Tibial artery (tissue), 4 donors: ENCODE measurements at regions not wholly inside any gene's neighbourhood (a gene's known extent, or its start where the extent isn't known, plus 50 kb on each side); places are given as distances from the start of the nearest gene placed in this dataset.

Experiments
- DNase-seq, 2 donors: peaks; one replicate each; pipeline ENCODE4 v3.0.0-alpha.2; 2019
- H3K27ac ChIP-seq, 2 donors: fragments of 200-600 bp; sonication (generic) in 1 of 2; 1 replicate in 1 of 2; 2 replicates in 1 of 2; pipeline ENCODE4 v1.5.1; 2018 to 2019; ENCODE audit warnings: mild to moderate bottlenecking in 1 of 2
- H3K27me3 ChIP-seq, 2 donors: fragments of 200-600 bp; sonication (generic) in 1 of 2; one replicate each; pipeline versions ENCODE4 v1.5.1 to v1.6.0; 2016 to 2019
- H3K36me3 ChIP-seq, 3 donors: fragments of 200-600 bp; sonication (generic) in 2 of 3; one replicate each; pipeline ENCODE4 v1.5.1; 2016 to 2019; ENCODE audit warnings: mild to moderate bottlenecking in 2 of 3
- H3K4me1 ChIP-seq, 4 donors: fragments of 200-600 bp; sonication (generic) in 2 of 4; 1 replicate in 3 of 4; 2 replicates in 1 of 4; pipeline ENCODE4 v1.5.1; 2016 to 2019
- H3K4me3 ChIP-seq, 2 donors: fragments of 200-600 bp; sonication (generic) in 1 of 2; 1 replicate in 1 of 2; 2 replicates in 1 of 2; pipeline ENCODE4 v1.5.1; 2018 to 2019; ENCODE audit warnings: mild to moderate bottlenecking in 2 of 2
- H3K9me3 ChIP-seq, 3 donors: fragments of 200-600 bp; sonication (generic) in 1 of 3; one replicate each; pipeline ENCODE4 v1.5.1; 2016 to 2019
- CTCF ChIP-seq, 2 experiments: fragments of 200-600 bp in 1 of 2; fragments of 450-650 bp in 1 of 2; IDR thresholded peaks; one replicate each; pipeline ENCODE4 v1.5.1; 2017 to 2019; ENCODE audit warnings: antibody characterized with exemption in 2 of 2, mild to moderate bottlenecking in 1 of 2, moderate library complexity in 1 of 2
- intact Hi-C: fragments of 100-400 bp; cut with DNase I; formaldehyde crosslinking; loops from one replicate; pipeline ENCODE4 v1.15.0; 2023; ENCODE audit warnings: low total_unique reads

GRCh38 chr14:44010071-44010470 is 497.0 kb downstream of the FSCB start:
- no peaks in the 10 kb centered on the region for H3K9me3 ChIP-seq
- no peaks in the 10 kb centered on the region for H3K4me1 ChIP-seq
- no peaks in the 10 kb centered on the region for H3K36me3 ChIP-seq
- no peak for TF ChIP-seq CTCF (IDR thresholded peaks at IDR 0.05)
- no peak overlapping the region for H3K27ac ChIP-seq
- intact Hi-C loops = no loop called here
- DNase-seq = no peak
- no peaks in the 10 kb centered on the region for H3K27me3 ChIP-seq
- H3K4me3 ChIP-seq = no peak overlapping the region

- Histone ChIP-seq H3K36me3 (no peaks in the 10 kb centered on the region), H3K4me1 (no peaks in the 10 kb centered on the region), H3K27ac (no peak overlapping the region), H3K4me3 (no peak overlapping the region), H3K9me3 (no peaks in the 10 kb centered on the region), H3K27me3 (no peaks in the 10 kb centered on the region)
- no peak for TF ChIP-seq CTCF (IDR thresholded peaks at IDR 0.05)
- intact Hi-C loops = no loop called here
- no peak for DNase-seq
These were observed 497.4 kb downstream of the FSCB start for GRCh38 chr14:44009642-44010041.

- no peaks in the 10 kb centered on the region for H3K9me3 ChIP-seq
- no peak for TF ChIP-seq CTCF (IDR thresholded peaks at IDR 0.05)
- no peaks in the 10 kb centered on the region for H3K36me3 ChIP-seq
These were observed 518.1 kb downstream of the FSCB start for GRCh38 chr14:43988989-43989388.

GRCh38 chr14:43983721-43984120 is 523.4 kb downstream of the FSCB start:
- H3K27me3 ChIP-seq = no peaks in the 10 kb centered on the region
- H3K9me3 ChIP-seq = no peaks in the 10 kb centered on the region
- H3K4me3 ChIP-seq = no peak overlapping the region
- TF ChIP-seq CTCF (IDR thresholded peaks at IDR 0.05) = no peak
- no peaks in the 10 kb centered on the region for H3K36me3 ChIP-seq
- DNase-seq = no peak
- no peak overlapping the region for H3K27ac ChIP-seq
- H3K4me1 ChIP-seq = no peaks in the 10 kb centered on the region
- intact Hi-C loops = no loop called here

More at GRCh38 chr14:43988989-43989388, 518.1 kb downstream of the FSCB start:
- intact Hi-C loops = no loop called here
- H3K27me3 ChIP-seq = no peaks in the 10 kb centered on the region
- no peak overlapping the region for H3K27ac ChIP-seq
- DNase-seq = no peak
- no peaks in the 10 kb centered on the region for H3K4me1 ChIP-seq
- no peak overlapping the region for H3K4me3 ChIP-seq

- TF ChIP-seq CTCF (IDR thresholded peaks at IDR 0.05) = no peak
- Histone ChIP-seq H3K36me3 (no peaks in the 10 kb centered on the region), H3K9me3 (no peaks in the 10 kb centered on the region), H3K27ac (no peak overlapping the region), H3K4me1 (no peaks in the 10 kb centered on the region), H3K4me3 (no peak overlapping the region), H3K27me3 (no peaks in the 10 kb centered on the region)
- DNase-seq = no peak
- intact Hi-C loops = no loop called here
These were observed 525.8 kb downstream of the FSCB start for GRCh38 chr14:43981135-43981768.

GRCh38 chr14:43956741-43957140 is 550.3 kb downstream of the FSCB start:
- no peak overlapping the region for H3K4me3 ChIP-seq
- intact Hi-C loops = no loop called here
- no peaks in the 10 kb centered on the region for H3K27me3 ChIP-seq
- no peak overlapping the region for H3K27ac ChIP-seq
- no peaks in the 10 kb centered on the region for H3K36me3 ChIP-seq
- no peaks in the 10 kb centered on the region for H3K9me3 ChIP-seq
- no peak for TF ChIP-seq CTCF (IDR thresholded peaks at IDR 0.05)
- H3K4me1 ChIP-seq = no peaks in the 10 kb centered on the region
- no peak for DNase-seq
